Chondrocyte (in vitro differentiated cells): ENCODE measurements at regions not wholly inside any gene's neighbourhood (a gene's known extent, or its start where the extent isn't known, plus 50 kb on each side); places are given as distances from the start of the nearest gene placed in this dataset.
A peak's percentile ranks its signal among the peaks of the same experiment; 100 is the strongest.
"Not testable (repeated sequence)": the region's sequence is repeated elsewhere in the genome, so short reads cannot be mapped to it uniquely, and the experiment has no call there.

Experiments used
- DNase-seq: peaks from one replicate; pipeline ENCODE4 v3.0.0; 2021; ENCODE audit warnings: mixed read lengths, low spot score
- H3K27ac Mint-ChIP-seq: one replicate; pipeline ENCODE4 v1.8.0; 2021; ENCODE audit warnings: mild to moderate bottlenecking, moderate library complexity, mixed read lengths; ENCODE audit not compliant: unreplicated experiment
- H3K27me3 Mint-ChIP-seq: 2 replicates; pipeline ENCODE4 v1.8.0; 2021; ENCODE audit warnings: low read depth, mixed read lengths
- H3K36me3 Mint-ChIP-seq: 2 replicates; pipeline ENCODE4 v1.8.0; 2021; ENCODE audit warnings: low read depth, mixed read lengths
- H3K4me1 Mint-ChIP-seq: 2 replicates; pipeline ENCODE4 v1.8.0; 2021; ENCODE audit warnings: low read depth, mild to moderate bottlenecking, mixed read lengths
- H3K4me3 Mint-ChIP-seq: one replicate; pipeline ENCODE4 v1.8.0; 2021; ENCODE audit warnings: mild to moderate bottlenecking, moderate library complexity, mixed read lengths; ENCODE audit not compliant: unreplicated experiment
- H3K9me3 Mint-ChIP-seq: 2 replicates; pipeline ENCODE4 v1.8.0; 2021; ENCODE audit warnings: low read depth, mixed read lengths
- CTCF ChIP-seq: fragments of 200-600 bp; sonication (generic); IDR thresholded peaks from 2 replicates; pipeline ENCODE4 v1.5.0; 2021; ENCODE audit warnings: antibody characterized with exemption, mild to moderate bottlenecking, moderate library complexity

GRCh38 chr2:226088366-226088674, 688.8 kb downstream of the NYAP2 start:
- Mint-ChIP-seq H3K4me3 (no peak overlapping the region), H3K9me3 (peaks cover 12% of the 10 kb centered on the region), H3K27ac (no peak overlapping the region), H3K4me1 (no peaks in the 10 kb centered on the region), H3K27me3 (no peaks in the 10 kb centered on the region), H3K36me3 (peaks cover 3% of the 10 kb centered on the region)
- TF ChIP-seq CTCF = no peak
- no peak for DNase-seq

- Mint-ChIP-seq H3K4me3 (no peak overlapping the region), H3K27me3 (no peaks in the 10 kb centered on the region), H3K9me3 (peaks cover 6% of the 10 kb centered on the region), H3K36me3 (no peaks in the 10 kb centered on the region), H3K4me1 (no peaks in the 10 kb centered on the region), H3K27ac (no peak overlapping the region)
- no peak for DNase-seq
- no peak for TF ChIP-seq CTCF
Observed at GRCh38 chr2:226087505-226088365, 688.2 kb downstream of the NYAP2 start.

- Mint-ChIP-seq H3K4me1 (no peaks in the 10 kb centered on the region), H3K27me3 (no peaks in the 10 kb centered on the region), H3K27ac (no peak overlapping the region), H3K4me3 (no peak overlapping the region), H3K9me3 (peaks cover 2% of the 10 kb centered on the region), H3K36me3 (no peaks in the 10 kb centered on the region)
- no peak for TF ChIP-seq CTCF
- DNase-seq = no peak
Observed at GRCh38 chr2:226087051-226087450, 687.5 kb downstream of the NYAP2 start.

- H3K36me3 Mint-ChIP-seq = no peaks in the 10 kb centered on the region
- DNase-seq = no peak
- peaks cover 2% of the 10 kb centered on the region for H3K9me3 Mint-ChIP-seq
- H3K27me3 Mint-ChIP-seq = no peaks in the 10 kb centered on the region
- no peak overlapping the region for H3K27ac Mint-ChIP-seq
- H3K4me1 Mint-ChIP-seq = no peaks in the 10 kb centered on the region
- no peak overlapping the region for H3K4me3 Mint-ChIP-seq
- no peak for TF ChIP-seq CTCF
Observed at GRCh38 chr2:226086190-226086589, 686.7 kb downstream of the NYAP2 start.

GRCh38 chr2:226085425-226085824, 685.9 kb downstream of the NYAP2 start:
- H3K27ac Mint-ChIP-seq, DNase-seq, H3K36me3 Mint-ChIP-seq, H3K4me3 Mint-ChIP-seq, H3K4me1 Mint-ChIP-seq, H3K9me3 Mint-ChIP-seq, H3K27me3 Mint-ChIP-seq: not testable (repeated sequence)

GRCh38 chr2:226080334-226080733, 680.8 kb downstream of the NYAP2 start:
- Mint-ChIP-seq H3K9me3 (peaks cover under 1% of the 10 kb centered on the region), H3K36me3 (no peaks in the 10 kb centered on the region), H3K27me3 (no peaks in the 10 kb centered on the region), H3K4me1 (peaks cover 13% of the 10 kb centered on the region), H3K27ac (peak overlapping the region; percentile 8), H3K4me3 (no peak overlapping the region)
- no peak for TF ChIP-seq CTCF
- DNase-seq = no peak
